Occipital lobe (tissue), 1 donor: ENCODE measurements at regions not wholly inside any gene's neighbourhood (a gene's known extent, or its start where the extent isn't known, plus 50 kb on each side); places are given as distances from the start of the nearest gene placed in this dataset.
"Not testable (repeated sequence)": the region's sequence is repeated elsewhere in the genome, so short reads cannot be mapped to it uniquely, and the experiment has no call there.

ENCODE experiments used
- DNase-seq: peaks from one replicate; lab custom pipeline; 2025; lab: John Stamatoyannopoulos, UW

GRCh38 chr17:22251498-22251897, 559.2 kb downstream of the KCNJ18 start:
- DNase-seq: no peak

DNA sequence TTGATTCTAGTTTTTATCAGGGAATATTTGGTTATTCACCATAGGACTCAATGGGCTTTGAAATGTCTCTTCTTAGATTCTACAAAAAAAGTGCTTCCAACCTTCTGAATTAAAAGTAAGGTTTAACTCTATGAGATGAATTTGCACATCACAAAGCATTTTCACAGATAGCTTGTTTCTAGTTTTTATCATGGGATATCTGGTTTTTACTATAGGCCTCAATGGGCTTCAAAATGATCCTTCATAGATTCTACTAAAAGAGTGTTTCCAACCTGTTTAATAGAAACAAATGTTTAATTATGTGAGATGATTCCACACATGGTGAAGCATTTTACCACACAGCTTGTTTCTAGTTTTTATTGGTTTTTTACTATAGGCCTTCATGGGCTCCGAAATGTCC, 560.7 kb downstream of the KCNJ18 start:
- no peak for DNase-seq

- no peak for DNase-seq
These were observed 573.5 kb downstream of the KCNJ18 start for GRCh38 chr17:22265807-22266206.

DNA sequence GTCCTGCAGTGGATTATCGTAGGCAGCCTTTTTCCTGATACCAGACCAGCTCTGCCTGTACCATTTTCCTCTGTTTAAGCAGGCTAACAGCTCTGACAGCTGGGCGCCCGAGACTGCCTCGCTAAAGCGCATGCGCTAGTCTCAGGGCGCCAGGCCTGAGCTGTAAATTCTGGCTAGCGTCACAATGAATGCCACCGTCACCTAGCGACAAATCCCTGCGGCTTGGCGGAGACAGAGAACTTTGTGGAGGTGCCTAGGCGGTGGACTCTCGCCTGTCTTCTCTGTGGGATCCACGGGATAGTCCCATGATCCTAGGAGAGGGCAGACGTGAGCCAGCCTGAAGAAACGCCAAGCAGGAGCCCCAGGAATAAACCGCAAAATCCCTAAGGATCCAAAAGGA, 573.9 kb downstream of the KCNJ18 start:
- no peak for DNase-seq

DNA sequence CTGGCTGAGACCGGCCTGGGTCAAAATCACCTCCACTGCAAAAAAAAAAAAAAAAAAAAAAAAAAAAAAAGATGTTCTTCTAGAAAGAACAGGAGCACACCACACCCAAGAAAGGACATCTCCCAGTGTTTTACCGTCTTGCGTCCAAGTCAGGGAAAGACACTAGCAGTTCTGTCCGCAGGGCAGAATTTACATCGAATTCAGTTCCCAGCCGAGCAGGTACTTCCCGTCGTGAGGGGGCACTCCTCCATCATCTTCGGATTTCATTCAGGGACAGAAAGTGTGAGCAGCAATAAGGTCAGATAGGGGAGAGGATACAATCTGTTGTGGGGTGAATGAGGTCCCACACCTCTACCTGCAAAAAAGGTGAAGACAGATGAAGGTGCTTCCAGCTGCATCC, 574.7 kb downstream of the KCNJ18 start:
- no peak for DNase-seq

DNA sequence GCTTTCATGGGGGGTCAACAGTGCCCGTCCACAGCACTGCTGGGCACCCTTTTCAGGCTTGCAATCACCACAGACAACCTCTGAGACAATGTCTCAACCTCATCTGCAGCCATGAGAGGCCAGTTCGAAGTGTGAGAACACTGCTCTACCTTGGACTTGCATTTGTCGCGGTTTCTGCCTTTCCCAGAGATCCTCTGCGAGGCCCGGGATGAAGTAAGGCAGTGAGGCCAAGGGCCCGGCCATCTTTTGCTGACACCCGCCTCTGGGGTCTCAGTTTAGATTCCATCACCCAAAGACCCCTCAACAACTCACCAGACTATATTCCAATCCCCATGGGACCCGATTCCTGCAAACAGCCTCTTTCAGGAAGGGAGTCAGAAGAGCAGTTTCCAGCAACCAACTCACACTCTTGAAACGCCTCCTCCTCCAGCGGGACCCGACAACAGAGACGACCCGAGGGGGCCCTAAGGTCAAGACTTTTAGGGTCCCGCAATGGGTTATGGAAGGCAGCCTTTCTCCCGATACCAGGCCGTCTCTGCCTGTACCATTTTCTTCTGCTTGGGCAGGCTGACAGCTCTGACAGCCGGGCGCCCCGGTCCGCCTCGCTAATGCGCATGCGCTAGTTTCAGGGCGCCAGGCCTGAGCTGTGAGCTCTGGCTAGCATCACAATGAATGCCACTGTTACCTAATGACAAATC, 576.0 kb downstream of the KCNJ18 start:
- no peak for DNase-seq

GRCh38 chr17:22268912-22269220, 576.5 kb downstream of the KCNJ18 start:
- no peak for DNase-seq

DNA sequence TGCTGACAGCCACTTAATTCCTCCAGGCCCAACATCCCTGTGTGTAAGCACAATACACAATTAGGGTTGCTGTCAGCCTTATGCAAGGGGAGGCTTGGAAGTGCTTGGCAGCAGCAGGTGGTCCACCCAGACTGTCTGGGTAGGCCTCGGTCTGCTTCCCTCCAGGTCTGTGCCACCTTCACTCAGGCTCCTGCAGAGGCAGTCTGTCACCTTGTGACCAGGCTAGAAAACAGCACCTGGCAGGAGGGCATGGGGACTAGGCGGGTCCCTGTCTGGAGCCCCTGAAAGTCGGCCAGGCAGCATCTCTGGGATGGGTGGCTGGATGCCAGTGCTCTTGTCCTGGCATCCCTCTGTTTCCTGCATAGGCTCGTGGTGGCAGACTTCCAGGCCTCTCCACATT, 578.1 kb downstream of the KCNJ18 start:
- no peak for DNase-seq

DNA sequence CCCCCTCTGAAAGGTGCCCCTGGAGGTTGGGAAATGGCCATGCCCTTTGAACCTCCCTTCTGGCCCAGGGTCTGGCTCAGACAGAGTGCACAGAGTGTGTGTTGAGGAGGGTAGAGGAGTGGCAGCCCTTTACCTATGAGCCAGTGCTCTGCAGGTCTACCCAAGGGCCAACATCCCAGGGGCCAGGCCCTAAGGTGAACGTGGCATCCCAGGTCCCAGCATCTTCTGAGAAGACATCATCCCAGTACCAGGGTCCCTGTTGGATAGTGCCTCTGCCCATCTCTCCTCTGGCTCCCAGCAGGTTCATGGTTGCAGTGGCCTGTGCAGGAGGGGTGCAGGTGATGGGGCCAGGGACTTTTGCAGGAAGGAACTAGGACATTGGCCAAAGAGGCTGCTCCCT, 578.5 kb downstream of the KCNJ18 start:
- not testable (repeated sequence) for DNase-seq

DNA sequence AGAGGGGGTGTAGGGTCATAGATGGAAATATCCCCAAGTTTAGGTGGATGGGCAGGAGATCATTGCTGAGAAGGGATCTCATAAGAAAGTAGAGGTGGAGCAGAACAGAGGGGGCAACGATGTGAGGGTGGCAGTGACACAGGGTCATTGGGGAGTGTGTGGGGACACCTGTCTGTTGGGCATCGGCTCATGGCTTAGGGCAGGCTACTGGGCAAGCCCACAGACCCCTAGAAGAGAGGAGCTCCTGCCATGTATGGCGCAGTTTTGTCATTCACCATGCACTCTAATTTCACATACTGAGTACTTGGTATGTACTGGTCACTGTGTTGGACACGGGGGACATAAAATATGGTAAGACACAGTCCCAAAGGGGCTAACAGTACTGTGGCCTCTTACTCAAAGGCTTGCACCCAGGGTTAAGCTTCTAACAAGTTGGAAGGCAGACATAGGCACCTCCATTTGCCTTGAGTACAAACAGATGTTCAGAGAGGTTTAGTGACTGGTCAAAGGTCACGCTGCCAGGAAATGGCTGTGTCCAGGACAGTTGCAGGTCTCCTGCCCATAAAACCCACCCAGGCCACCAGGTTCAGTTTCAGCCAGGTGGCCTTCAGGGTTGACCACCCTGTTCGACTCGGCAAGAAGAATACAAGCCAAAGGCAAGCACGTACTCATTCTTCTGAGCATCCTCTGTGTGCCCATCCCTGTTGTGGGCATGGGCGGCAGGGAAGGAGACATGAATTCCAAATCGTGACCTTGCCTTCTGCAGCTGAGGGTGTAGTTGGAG, 580.2 kb downstream of the KCNJ18 start:
- DNase-seq: no peak

- no peak for DNase-seq
These were observed 581.0 kb downstream of the KCNJ18 start for GRCh38 chr17:22273308-22273707.

DNA sequence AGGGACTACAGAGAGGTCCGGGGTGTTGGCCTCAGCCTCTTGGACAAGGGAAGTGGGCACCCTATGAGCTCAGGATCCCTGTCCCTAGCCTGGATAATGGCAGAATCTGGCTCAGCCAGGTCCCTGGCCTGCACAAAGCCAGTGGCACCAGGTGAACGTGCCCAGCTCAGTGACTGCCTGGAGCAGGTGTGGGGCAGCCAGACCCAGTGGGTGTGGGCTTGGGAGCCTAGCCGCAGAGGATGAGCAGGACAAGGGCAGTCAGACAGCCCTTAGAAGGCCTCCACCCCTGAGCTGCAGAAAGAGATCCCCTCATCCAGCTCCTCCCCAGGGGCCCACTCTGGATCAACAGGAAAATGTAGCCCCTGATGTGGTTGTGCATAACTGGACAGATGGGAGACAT, 585.3 kb downstream of the KCNJ18 start:
- no peak for DNase-seq

GRCh38 chr17:22278302-22279275, 586.3 kb downstream of the KCNJ18 start:
- DNase-seq: no peak

- DNase-seq: no peak
These were observed 594.2 kb downstream of the KCNJ18 start for GRCh38 chr17:22286337-22287041.

GRCh38 chr17:22298484-22298951, 606.2 kb downstream of the KCNJ18 start:
- not testable (repeated sequence) for DNase-seq

DNA sequence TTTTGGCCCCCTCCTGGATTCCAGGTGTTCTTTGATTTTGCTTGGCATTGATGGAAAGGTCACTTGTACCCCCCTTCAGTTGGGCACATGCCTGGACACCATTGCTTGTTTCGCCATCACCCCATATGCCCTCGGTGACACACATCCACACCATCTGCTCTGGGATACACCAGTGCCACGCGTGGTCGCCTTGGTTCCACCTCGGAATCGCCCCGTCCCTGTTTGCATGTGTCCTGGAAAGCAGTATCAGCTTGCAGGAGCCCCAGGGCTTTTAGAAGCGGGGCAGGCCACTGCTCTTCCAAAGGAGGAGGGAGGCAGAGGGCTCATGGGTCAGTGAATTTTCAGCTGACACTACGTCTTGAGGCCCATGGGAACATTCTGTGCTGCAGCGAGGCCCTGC, 607.9 kb downstream of the KCNJ18 start:
- DNase-seq: no peak

DNA sequence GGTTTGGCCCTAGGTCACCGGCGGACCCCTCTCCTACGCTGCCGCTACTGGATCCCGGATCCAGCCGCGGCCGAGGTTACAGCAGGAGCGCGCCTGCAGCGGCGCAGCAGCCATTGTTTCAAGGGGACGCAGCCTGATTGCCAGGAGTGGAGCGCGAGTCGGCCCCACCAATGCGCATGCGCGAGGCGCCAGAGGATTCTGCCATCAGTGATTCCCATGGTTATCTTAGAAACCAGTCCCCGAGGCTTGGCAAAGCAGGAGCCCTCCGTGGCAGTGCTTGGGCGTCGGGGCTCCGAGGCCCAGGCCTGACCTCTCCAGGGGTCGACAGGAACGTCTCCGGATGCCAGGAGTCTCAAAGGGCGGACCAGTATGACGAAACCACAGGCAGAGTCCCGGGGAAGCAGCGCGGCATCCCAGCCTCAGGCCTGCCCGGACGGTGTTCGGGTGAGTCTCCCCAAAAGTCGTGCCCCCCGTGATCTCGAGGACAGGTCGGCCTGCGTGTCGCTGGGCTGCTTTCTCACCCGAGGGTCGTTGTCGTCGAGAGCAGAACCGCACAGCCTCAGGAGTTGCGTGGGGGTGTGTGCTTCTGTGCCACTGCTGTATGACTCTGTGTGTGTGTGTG, 608.5 kb downstream of the KCNJ18 start:
- DNase-seq: no peak

DNA sequence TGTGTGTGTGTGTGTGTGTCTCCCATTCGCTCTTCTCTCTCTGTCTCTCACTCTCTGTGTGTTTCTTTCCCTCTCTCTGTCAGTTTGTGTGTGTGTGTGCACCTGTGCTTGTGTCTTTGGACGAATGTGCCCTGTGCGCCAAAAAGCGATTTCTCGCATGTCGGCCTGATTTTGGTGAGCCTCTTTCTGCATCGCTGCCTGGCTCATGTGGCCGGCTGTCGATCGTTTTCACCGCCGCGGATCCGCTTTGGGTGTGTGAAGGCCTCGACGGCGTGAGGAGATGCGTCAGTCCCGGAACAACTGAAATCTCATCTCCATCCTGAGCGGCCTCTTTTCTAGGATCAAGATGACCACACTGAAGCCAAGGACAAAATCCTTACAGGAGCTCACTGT, 609.0 kb downstream of the KCNJ18 start:
- no peak for DNase-seq

DNA sequence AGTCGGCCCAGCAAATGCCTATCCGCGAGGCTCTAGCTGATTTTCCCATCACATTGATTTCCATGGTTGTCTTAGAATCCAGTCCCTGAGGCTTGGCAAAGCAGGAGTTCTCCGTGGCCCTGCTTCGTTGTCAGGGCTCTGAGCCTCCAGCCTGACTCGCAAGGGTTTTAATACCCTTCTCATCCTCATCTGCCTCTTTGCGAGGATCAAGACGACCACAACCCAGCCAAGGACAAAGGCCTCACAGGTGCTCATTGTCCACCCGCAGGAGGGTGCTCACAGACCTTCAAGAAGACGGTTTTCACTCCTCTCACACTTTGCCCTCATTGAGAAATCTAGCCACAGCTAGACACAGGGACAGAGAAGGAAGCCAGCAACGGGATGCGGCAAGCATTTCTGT, 610.8 kb downstream of the KCNJ18 start:
- DNase-seq: no peak

- no peak for DNase-seq
These were observed 611.5 kb downstream of the KCNJ18 start for GRCh38 chr17:22303865-22304264.
